GM23248 (cell line): ENCODE measurements at regions not wholly inside any gene's neighbourhood (a gene's known extent, or its start where the extent isn't known, plus 50 kb on each side); places are given as distances from the start of the nearest gene placed in this dataset.

Experiments used
- EZH2 ChIP-seq: fragments of 200-600 bp; sonication (generic); IDR thresholded peaks from 2 replicates; pipeline ENCODE4 v1.6.1; 2018; ENCODE audit warnings: antibody characterized with exemption, mild to moderate bottlenecking; ENCODE audit not compliant: insufficient read depth, poor library complexity, severe bottlenecking
- EZH2phosphoT487 ChIP-seq: fragments of 200-600 bp; sonication (generic); IDR thresholded peaks from 2 replicates; pipeline ENCODE4 v1.6.1; 2018; ENCODE audit warnings: antibody characterized with exemption, moderate library complexity, mild to moderate bottlenecking, low read depth; ENCODE audit not compliant: insufficient read depth

- TF ChIP-seq EZH2 (no peak), EZH2phosphoT487 (no peak)
These were observed 168.8 kb upstream of the RBPJ start for GRCh38 chr4:26152056-26152455.
